ENCODE measurements at regions not wholly inside any gene's neighbourhood (a gene's known extent, or its start where the extent isn't known, plus 50 kb on each side); places are given as distances from the start of the nearest gene placed in this dataset.
A peak's percentile ranks its signal among the peaks of the same experiment; 100 is the strongest.
"Not testable (repeated sequence)": the region's sequence is repeated elsewhere in the genome, so short reads cannot be mapped to it uniquely, and the experiment has no call there.

DNA sequence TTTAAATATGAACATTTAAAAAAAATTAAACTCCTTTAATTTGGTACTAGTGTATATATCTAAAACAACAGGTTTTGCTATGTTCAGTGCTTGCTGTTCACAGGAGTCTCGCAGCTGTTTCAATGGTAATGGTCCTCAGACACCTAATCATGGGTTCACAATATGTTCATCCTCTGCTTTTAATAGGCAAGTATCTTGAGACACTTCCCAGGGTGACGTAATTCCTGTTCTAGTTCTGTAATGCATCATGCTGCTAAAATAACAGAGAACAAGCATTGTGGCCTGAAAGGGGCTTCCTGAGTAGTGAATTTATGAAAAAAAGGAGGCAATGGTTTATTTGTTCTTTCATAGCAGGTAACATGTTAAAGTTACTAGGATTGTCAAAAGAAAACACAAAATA, 625.2 kb upstream of the GBE1 start:
- no peak for DNase-seq (ENCODE audit: extremely low spot score)
- CTCF ChIA-PET: no interaction called here
- POLR2A ChIA-PET: no interaction called here
- TF ChIP-seq SUZ12 (IDR thresholded peaks at IDR 0.05) (no peak), NFRKB (IDR thresholded peaks at IDR 0.05) (no peak)

DNA sequence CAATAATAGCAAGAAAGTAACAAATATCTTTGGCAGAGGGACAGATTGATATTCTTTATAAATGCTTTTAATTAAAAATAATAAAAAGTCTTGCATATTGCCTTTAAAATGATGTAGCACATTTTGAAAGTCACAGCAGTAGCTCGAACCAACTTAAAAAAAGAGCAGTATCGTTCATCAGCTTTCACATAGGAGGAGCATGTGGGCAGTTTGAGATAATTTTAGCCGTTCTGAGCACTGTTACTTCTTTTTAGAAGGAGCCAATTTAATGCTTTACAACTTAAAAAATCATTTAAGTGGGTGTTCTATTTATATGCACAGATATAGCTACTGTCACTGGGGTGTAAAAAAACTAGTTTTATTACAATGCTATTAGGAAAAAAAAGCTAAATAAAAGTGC, 622.7 kb upstream of the GBE1 start:
- ChIA-PET POLR2A (no interaction called here), CTCF (no interaction called here)
- DNase-seq (ENCODE audit: extremely low spot score): no peak
- no peak for TF ChIP-seq CTBP1 (IDR thresholded peaks at IDR 0.05; ENCODE audit: borderline replicate concordance)
- no peak for TF ChIP-seq FOXK2 (IDR thresholded peaks at IDR 0.05)
- no peak for TF ChIP-seq L3MBTL2 (conservative IDR thresholded peaks at IDR 0.05)
- no peak for TF ChIP-seq FOXM1 (IDR thresholded peaks at IDR 0.05; ENCODE audit: borderline replicate concordance)

DNA sequence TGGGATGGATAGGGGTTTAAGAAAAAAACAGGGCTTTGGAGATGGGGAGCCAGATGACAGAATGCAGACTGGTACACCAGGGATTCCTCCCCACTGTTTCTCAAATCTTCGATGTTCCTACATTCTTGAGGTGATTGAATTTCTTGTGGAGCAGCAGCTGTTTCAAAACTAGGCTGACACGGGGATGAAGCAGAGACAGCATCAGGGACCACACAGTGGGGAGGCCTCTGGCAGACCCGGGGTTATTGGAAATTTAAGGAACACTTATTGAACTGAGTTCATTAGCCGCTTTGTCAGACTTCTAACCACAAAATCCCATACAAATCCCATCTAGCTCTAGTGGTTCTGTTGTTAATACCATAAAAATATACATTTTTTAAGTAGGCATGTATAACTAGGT, 621.4 kb upstream of the GBE1 start:
- ChIA-PET CTCF (no interaction called here), POLR2A (no interaction called here)
- TF ChIP-seq SP1 (IDR thresholded peaks at IDR 0.05) (no peak), FOXM1 (IDR thresholded peaks at IDR 0.05; ENCODE audit: borderline replicate concordance) (no peak), LEF1 (IDR thresholded peaks at IDR 0.05; ENCODE audit: borderline replicate concordance) (no peak), FOXA1 (IDR thresholded peaks at IDR 0.05) (no peak), TARDBP (IDR thresholded peaks at IDR 0.05) (no peak), ARNT (IDR thresholded peaks at IDR 0.05) (no peak), BHLHE40 (IDR thresholded peaks at IDR 0.05; ENCODE audit: borderline replicate concordance) (no peak), CTBP1 (IDR thresholded peaks at IDR 0.05; ENCODE audit: borderline replicate concordance) (no peak)
- TF ChIP-seq, protein P1, sequence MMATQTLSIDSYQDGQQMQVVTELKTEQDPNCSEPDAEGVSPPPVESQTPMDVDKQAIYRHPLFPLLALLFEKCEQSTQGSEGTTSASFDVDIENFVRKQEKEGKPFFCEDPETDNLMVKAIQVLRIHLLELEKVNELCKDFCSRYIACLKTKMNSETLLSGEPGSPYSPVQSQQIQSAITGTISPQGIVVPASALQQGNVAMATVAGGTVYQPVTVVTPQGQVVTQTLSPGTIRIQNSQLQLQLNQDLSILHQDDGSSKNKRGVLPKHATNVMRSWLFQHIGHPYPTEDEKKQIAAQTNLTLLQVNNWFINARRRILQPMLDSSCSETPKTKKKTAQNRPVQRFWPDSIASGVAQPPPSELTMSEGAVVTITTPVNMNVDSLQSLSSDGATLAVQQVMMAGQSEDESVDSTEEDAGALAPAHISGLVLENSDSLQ (IDR thresholded peaks at IDR 0.05): no peak
- DNase-seq (ENCODE audit: extremely low spot score): no peak

DNA sequence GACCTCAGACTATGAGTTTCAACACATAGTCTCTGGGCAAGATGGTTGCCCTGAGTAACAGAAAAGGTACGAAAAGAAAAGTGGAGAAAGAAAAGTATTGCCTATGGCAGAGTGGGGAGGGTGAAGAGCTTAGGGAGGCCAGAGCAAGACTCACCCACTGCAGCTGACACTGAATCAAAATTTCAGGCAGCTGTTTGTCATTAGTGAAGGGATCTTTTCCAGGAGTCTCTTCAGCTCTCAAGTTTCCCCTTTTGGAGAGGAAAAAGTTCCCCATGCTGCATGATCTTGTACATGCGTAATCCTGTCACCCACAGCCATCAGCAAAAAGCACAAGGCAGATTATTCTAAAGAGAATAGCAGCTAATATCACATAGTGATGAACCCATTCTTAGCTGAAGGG, 616.9 kb upstream of the GBE1 start:
- TF ChIP-seq ARNT (IDR thresholded peaks at IDR 0.05): no peak
- no peak for TF ChIP-seq CTBP1 (IDR thresholded peaks at IDR 0.05; ENCODE audit: borderline replicate concordance)
- TF ChIP-seq FOXK2 (IDR thresholded peaks at IDR 0.05): no peak
- TF ChIP-seq LEF1 (IDR thresholded peaks at IDR 0.05; ENCODE audit: borderline replicate concordance): no peak
- no peak for TF ChIP-seq TARDBP (IDR thresholded peaks at IDR 0.05)
- no peak for TF ChIP-seq NFRKB (IDR thresholded peaks at IDR 0.05)
- no peak for TF ChIP-seq SP1 (IDR thresholded peaks at IDR 0.05)
- TF ChIP-seq, protein P1 (IDR thresholded peaks at IDR 0.05): no peak
- no peak for DNase-seq (ENCODE audit: extremely low spot score)
- ChIA-PET CTCF (no interaction called here), POLR2A (no interaction called here)

DNA sequence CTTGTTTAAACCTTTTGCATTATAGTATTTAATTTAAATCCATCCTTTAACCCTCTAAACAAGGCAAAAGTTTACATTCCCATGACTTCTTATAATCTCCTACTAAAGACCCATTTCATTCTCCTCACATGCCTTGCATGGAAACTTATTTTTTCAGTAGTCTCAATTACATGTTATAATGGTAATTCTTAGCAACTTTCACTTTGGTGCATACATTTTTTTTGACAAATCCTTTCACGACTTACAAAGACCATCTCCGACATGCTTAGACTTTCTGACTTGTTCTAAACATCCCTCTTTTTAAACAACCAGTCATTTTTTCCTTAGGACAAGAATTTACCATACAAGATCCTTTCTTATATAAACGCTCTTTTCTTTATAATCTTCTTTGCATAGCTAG, 615.4 kb upstream of the GBE1 start:
- TF ChIP-seq HDGF (IDR thresholded peaks at IDR 0.05; ENCODE audit: borderline replicate concordance) (no peak), ZNF384 (IDR thresholded peaks at IDR 0.05) (peak; percentile 75), SP1 (IDR thresholded peaks at IDR 0.05) (no peak), ELF4 (IDR thresholded peaks at IDR 0.05) (no peak)
- ChIA-PET CTCF (no interaction called here), POLR2A (no interaction called here)
- no peak for DNase-seq (ENCODE audit: extremely low spot score)

DNA sequence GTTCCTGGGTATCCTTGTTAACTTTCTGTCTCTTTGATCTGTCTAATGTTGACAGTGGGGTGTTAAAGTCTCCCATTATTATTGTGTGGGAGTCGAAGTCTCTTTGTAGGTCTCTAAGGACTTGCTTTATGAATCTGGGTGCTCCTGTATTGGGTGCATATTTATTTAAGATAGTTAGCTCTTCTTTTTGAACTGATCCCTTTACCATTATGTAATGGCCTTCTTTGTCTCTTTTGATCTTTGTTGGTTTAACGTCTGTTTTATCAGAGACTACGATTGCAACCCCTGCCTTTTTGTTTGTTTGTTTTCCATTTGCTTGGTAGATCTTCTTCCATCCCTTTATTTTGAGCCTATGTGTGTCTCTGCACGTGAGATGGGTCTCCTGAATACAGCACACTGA, 612.4 kb upstream of the GBE1 start:
- POLR2A ChIA-PET; DNase-seq (ENCODE audit: extremely low spot score); CTCF ChIA-PET: not testable (repeated sequence)

DNA sequence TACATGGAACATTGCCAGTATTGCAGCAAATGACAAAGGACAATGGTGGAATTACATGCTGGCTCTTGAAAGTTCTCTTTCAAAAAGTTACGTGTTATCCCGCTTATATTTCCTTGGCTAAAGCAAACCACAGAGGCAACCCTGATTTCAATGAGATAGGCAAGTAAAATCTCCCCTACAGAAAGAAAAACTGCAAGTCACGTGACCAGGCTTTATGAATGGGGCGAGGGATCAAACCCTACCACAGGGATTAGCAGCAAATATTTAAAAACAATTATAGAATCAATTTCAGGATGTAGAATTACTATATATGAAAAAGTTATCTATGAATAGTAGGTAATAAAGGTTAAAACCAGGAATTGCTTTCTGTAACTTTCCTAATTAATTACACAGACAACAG, 603.4 kb upstream of the GBE1 start:
- CTCF ChIA-PET: no interaction called here
- POLR2A ChIA-PET: no interaction called here
- TF ChIP-seq ARNT (IDR thresholded peaks at IDR 0.05) (no peak), ELF4 (IDR thresholded peaks at IDR 0.05) (no peak), L3MBTL2 (conservative IDR thresholded peaks at IDR 0.05) (no peak), ZNF384 (IDR thresholded peaks at IDR 0.05) (no peak), FOXK2 (IDR thresholded peaks at IDR 0.05) (no peak)
- DNase-seq (ENCODE audit: extremely low spot score): no peak

DNA sequence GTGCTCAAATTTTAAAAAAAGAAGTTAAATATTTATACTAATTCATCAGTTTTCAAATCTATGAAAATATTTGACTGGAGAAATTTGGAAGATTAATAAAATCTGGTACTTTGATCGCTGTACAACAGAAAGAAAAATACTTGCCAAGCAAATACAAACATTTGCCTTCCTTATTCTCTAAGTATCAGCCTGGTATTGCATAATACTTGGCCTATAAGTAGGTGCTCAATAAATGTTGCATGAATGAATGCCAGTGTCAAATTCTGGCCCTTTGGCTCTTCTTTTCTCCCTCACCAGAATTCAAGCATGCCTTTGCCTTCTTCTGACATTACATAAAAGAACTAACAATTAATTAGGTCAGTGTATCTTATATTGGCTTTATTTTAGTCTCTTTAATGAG, 601.7 kb upstream of the GBE1 start:
- no peak for TF ChIP-seq FOXK2 (IDR thresholded peaks at IDR 0.05)
- no peak for TF ChIP-seq LEF1 (IDR thresholded peaks at IDR 0.05; ENCODE audit: borderline replicate concordance)
- no peak for TF ChIP-seq HDGF (IDR thresholded peaks at IDR 0.05; ENCODE audit: borderline replicate concordance)
- TF ChIP-seq NFRKB (IDR thresholded peaks at IDR 0.05): no peak
- TF ChIP-seq ELF4 (IDR thresholded peaks at IDR 0.05): no peak
- no peak for TF ChIP-seq L3MBTL2 (conservative IDR thresholded peaks at IDR 0.05)
- TF ChIP-seq TARDBP (IDR thresholded peaks at IDR 0.05): no peak
- no peak for TF ChIP-seq ZNF384 (IDR thresholded peaks at IDR 0.05)
- no peak for TF ChIP-seq ARNT (IDR thresholded peaks at IDR 0.05)
- no peak for TF ChIP-seq CTBP1 (IDR thresholded peaks at IDR 0.05; ENCODE audit: borderline replicate concordance)
- no peak for TF ChIP-seq SP1 (IDR thresholded peaks at IDR 0.05)
- TF ChIP-seq, protein P1 (IDR thresholded peaks at IDR 0.05): no peak
- no peak for TF ChIP-seq SUZ12 (IDR thresholded peaks at IDR 0.05)
- no peak for TF ChIP-seq FOXA1 (IDR thresholded peaks at IDR 0.05)
- TF ChIP-seq BHLHE40 (IDR thresholded peaks at IDR 0.05; ENCODE audit: borderline replicate concordance): no peak
- DNase-seq (ENCODE audit: extremely low spot score): no peak
- CTCF ChIA-PET: no interaction called here
- POLR2A ChIA-PET: no interaction called here

All from HEK293T (cell line).